Endothelial cell of umbilical vein (primary cell): ENCODE measurements at regions not wholly inside any gene's neighbourhood (a gene's known extent, or its start where the extent isn't known, plus 50 kb on each side); places are given as distances from the start of the nearest gene placed in this dataset.

Experiments used
- BruUV-seq: library from RNA; stranded (reverse); fragments of 400-500 nt; replicated peaks from 2 replicates; lab custom pipeline; 2021; lab: Mats Ljungman, UMichigan
- CTCF ChIA-PET: fragments of 300-600, 350-600 bp; sonication (Branson Sonifier 250); formaldehyde crosslinking; loops from one replicate; lab custom pipeline; 2021; ENCODE audit warnings: antibody characterized with exemption, inconsistent platforms; lab: Charles Lee
- POLR2A ChIA-PET: fragments of 300-600, 350-600 bp; sonication (Branson Sonifier 250); formaldehyde crosslinking; loops from one replicate; lab custom pipeline; 2021; ENCODE audit warnings: antibody characterized with exemption, inconsistent platforms; lab: Charles Lee
- DNase-seq: peaks from one replicate; pipeline ENCODE4 v3.0.0-alpha.2; 2011; ENCODE audit warnings: low read depth, low spot score
- FAIRE-seq: peaks from 2 replicates; lab custom pipeline; 2011; peaks lifted over from hg19 to GRCh38; lab: Jason Lieb, UNC
- H2AFZ ChIP-seq: 2 replicates; pipeline ENCODE4 v1.6.0; 2012; ENCODE audit warnings: low read depth, low read length, control low read depth, inconsistent platforms
- H3K27ac ChIP-seq: 2 replicates; pipeline ENCODE4 v1.5.1; 2011; ENCODE audit warnings: low read depth, mild to moderate bottlenecking, control low read depth, low read length, moderate library complexity; ENCODE audit not compliant: insufficient read depth
- H3K27me3 ChIP-seq, 2 experiments: 2 replicates each; pipeline versions ENCODE4 v1.6.0 to v1.6.1; 2011; ENCODE audit warnings: low read length in 2 of 2, mixed read lengths in 1 of 2; ENCODE audit not compliant: control insufficient read depth in 2 of 2, insufficient read depth in 2 of 2
- H3K36me3 ChIP-seq, 2 experiments: 2 replicates in 1 of 2; 3 replicates in 1 of 2; pipeline ENCODE4 v1.5.1; 2011; ENCODE audit warnings: low read length in 2 of 2, mild to moderate bottlenecking in 1 of 2, moderate library complexity in 1 of 2; ENCODE audit not compliant: control insufficient read depth in 2 of 2, insufficient read depth in 2 of 2; ENCODE audit errors: extremely low read depth in 1 of 2
- H3K4me1 ChIP-seq: 3 replicates; pipeline ENCODE4 v1.5.1; 2011; ENCODE audit warnings: mild to moderate bottlenecking, low read length; ENCODE audit not compliant: control insufficient read depth, insufficient read depth; ENCODE audit errors: extremely low read depth
- H3K4me2 ChIP-seq: 2 replicates; pipeline ENCODE4 v1.6.1; 2011; ENCODE audit warnings: low read length, control low read depth, mixed read lengths; ENCODE audit not compliant: insufficient read depth
- H3K4me3 ChIP-seq, 3 experiments: fragments of 200-600 bp in 1 of 3; sonication (generic), shearing (Covaris generic) in 1 of 3; replicated peaks in 1 of 3; 2 replicates each; pipeline ENCODE4 v1.5.1; 2011 to 2016; ENCODE audit warnings: control low read depth in 3 of 3, low read length in 3 of 3, mild to moderate bottlenecking in 2 of 3, inconsistent platforms in 1 of 3, low read depth in 1 of 3, moderate library complexity in 1 of 3; ENCODE audit not compliant: insufficient read depth in 1 of 3
- H3K79me2 ChIP-seq: 2 replicates; pipeline ENCODE4 v1.6.0; 2012; ENCODE audit warnings: low read length, inconsistent platforms; ENCODE audit not compliant: control insufficient read depth, insufficient read depth
- H3K9ac ChIP-seq: replicated peaks from 2 replicates; pipeline ENCODE3; 2011; ENCODE audit warnings: low read length, control low read depth; ENCODE audit not compliant: insufficient read depth; ENCODE audit errors: extremely low read depth
- H3K9me1 ChIP-seq: replicated peaks from 3 replicates; pipeline ENCODE4 v1.6.0; 2011; ENCODE audit warnings: mild to moderate bottlenecking, low read length; ENCODE audit not compliant: control insufficient read depth, insufficient read depth; ENCODE audit errors: extremely low read depth
- H3K9me3 ChIP-seq: replicated peaks from 2 replicates; pipeline ENCODE4 v1.5.1; 2012; ENCODE audit warnings: low read length, inconsistent platforms; ENCODE audit not compliant: control insufficient read depth, insufficient read depth
- H4K20me1 ChIP-seq: replicated peaks from 2 replicates; pipeline ENCODE3; 2011; ENCODE audit warnings: mild to moderate bottlenecking, low read length; ENCODE audit not compliant: control insufficient read depth, insufficient read depth; ENCODE audit errors: extremely low read depth
- CTCF ChIP-seq, 2 donors: IDR thresholded peaks; 1 replicate in 1 of 2; 2 replicates in 1 of 2; pipeline ENCODE4 v1.5.1; 2011; ENCODE audit warnings: low read length in 2 of 2, mild to moderate bottlenecking in 2 of 2, moderate library complexity in 2 of 2, control low read depth in 1 of 2, inconsistent platforms in 1 of 2, low read depth in 1 of 2; ENCODE audit not compliant: insufficient read depth in 1 of 2; ENCODE audit errors: extremely low read depth in 1 of 2
- EZH2 ChIP-seq: IDR thresholded peaks from 2 replicates; pipeline ENCODE4 v1.6.1; 2012; ENCODE audit warnings: borderline replicate concordance, low read depth, mild to moderate bottlenecking, moderate library complexity, low read length, inconsistent platforms; ENCODE audit not compliant: severe bottlenecking
- FOS ChIP-seq: IDR thresholded peaks from 2 replicates; pipeline ENCODE4 v1.6.1; 2011; ENCODE audit warnings: mild to moderate bottlenecking, low read length, moderate library complexity, borderline replicate concordance; ENCODE audit not compliant: insufficient read depth
- GATA2 ChIP-seq: IDR thresholded peaks from 2 replicates; pipeline ENCODE4 v1.7.0; 2011; ENCODE audit warnings: low read depth, mild to moderate bottlenecking, moderate library complexity, mixed read lengths, low read length; ENCODE audit not compliant: insufficient read length, insufficient read depth
- JUN ChIP-seq: IDR thresholded peaks from 2 replicates; pipeline ENCODE4 v1.6.1; 2011; ENCODE audit warnings: borderline replicate concordance, low read depth; ENCODE audit not compliant: insufficient read length, insufficient read depth
- MYC ChIP-seq: IDR thresholded peaks from one replicate; pipeline ENCODE4 v1.6.1; 2011; ENCODE audit warnings: mild to moderate bottlenecking, low read depth, low read length
- POLR2A ChIP-seq: IDR thresholded peaks from 2 replicates; pipeline ENCODE4 v1.6.1; 2012; ENCODE audit warnings: low read depth, mild to moderate bottlenecking, control low read depth, low read length
- POLR2AphosphoS5 ChIP-seq: IDR thresholded peaks from 2 replicates; pipeline ENCODE4 v1.6.1; 2012; ENCODE audit warnings: low read depth, mild to moderate bottlenecking, control low read depth, low read length, moderate library complexity; ENCODE audit not compliant: insufficient read depth
- dilution Hi-C: fragments of 300-500 bp; cut with MboI; formaldehyde crosslinking; loops from one replicate; pipeline ENCODE4 v1.15.0; 2019; ENCODE audit warnings: low sequenced_read_pairs; ENCODE audit not compliant: extremely low pct_ligation_motif_present
- intact Hi-C: fragments of 100-400 bp; cut with micrococcal nuclease; formaldehyde crosslinking; loops from one replicate; pipeline ENCODE4 v1.10.0; 2022
- TF ChIP-seq, protein P1 (sequence below): IDR thresholded peaks from 2 replicates; pipeline ENCODE4 v1.6.1; 2011; ENCODE audit not compliant: insufficient read depth, insufficient read length

DNA sequence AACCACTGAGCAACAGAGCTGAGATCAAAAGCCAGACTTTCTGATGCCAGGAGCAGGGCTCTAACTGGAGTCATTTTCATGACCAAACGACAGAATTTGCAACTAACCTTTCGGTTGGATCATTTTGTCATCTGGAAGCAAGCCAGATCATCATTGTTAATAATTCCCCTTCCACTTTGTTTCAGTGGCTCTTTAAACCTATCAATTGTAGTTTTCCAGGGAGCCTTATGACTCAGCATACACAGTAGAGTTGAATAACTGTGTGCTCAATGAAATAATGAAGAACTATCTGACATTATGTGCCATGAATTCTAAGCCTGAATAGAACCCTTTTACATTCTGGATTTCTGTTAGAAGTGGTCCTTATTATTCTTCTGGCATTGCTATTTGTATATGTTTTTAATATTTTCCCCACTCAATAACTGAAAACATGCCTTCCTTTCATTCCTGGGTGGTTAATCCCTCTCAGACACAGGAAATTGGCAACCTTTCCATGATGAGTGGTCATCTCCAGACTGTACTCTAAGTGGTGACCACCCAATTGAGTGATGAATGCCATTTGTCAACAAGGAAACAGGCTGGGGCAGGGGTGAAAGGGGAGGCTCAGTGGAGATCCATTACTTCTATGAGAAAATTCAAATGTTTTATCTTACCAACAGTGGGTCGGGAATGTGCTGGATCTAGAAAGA, 431.8 kb downstream of the BCOR start:
- BruUV-seq = no TSS peak
- intact Hi-C loops = no loop called here
- H3K9ac ChIP-seq = no peak overlapping the region
- H3K27me3 ChIP-seq = no peaks in the 10 kb centered on the region
- no peaks in the 10 kb centered on the region for H4K20me1 ChIP-seq
- H3K9me1 ChIP-seq = no peaks in the 10 kb centered on the region
- no peaks in the 10 kb centered on the region for H3K9me3 ChIP-seq
- H3K27ac ChIP-seq = no peak overlapping the region
- no peaks in the 10 kb centered on the region for H3K79me2 ChIP-seq
- no peaks in the 10 kb centered on the region for H3K36me3 ChIP-seq
- H2AFZ ChIP-seq = no peak overlapping the region
- H3K4me3 ChIP-seq = no peak overlapping the region
- H3K4me2 ChIP-seq = no peak overlapping the region
- no peaks in the 10 kb centered on the region for H3K4me1 ChIP-seq
- peak; percentile 21 for TF ChIP-seq FOS
- no peak for TF ChIP-seq CTCF (IDR thresholded peaks at IDR 0.05; ENCODE audit: extremely low read depth in 1 of 2, insufficient read depth in 1 of 2, low read depth in 1 of 2, low read length in 2 of 2)
- TF ChIP-seq EZH2 = no peak
- dilution Hi-C loops = no loop called here
- DNase-seq = no peak
- peak; percentile 35 for FAIRE-seq
- ChIA-PET POLR2A (no interaction called here), CTCF (no interaction called here)

DNA sequence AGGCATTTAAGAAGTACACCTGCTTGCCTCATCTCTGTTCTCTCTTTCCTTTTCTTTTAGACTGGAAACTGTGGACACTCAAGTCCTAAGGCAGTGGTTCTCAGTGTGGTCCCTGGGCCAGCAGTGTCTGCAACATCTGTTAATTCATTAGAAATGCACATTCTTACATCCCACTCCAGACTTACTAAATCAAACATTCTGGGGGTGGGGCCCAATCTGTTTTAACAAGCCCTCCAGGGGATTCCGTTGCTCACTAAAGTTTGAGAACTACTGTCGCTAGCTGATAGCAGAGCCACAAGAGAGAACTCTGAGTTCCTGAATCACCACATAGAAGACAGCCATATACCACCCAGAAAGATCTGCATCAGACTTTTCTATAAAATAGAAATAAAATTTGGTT, 430.6 kb downstream of the BCOR start:
- Histone ChIP-seq H2AFZ (no peak overlapping the region), H3K4me2 (no peak overlapping the region), H3K4me3 (no peak overlapping the region), H3K9me3 (no peaks in the 10 kb centered on the region), H3K36me3 (no peaks in the 10 kb centered on the region), H4K20me1 (no peaks in the 10 kb centered on the region), H3K4me1 (no peaks in the 10 kb centered on the region), H3K27ac (no peak overlapping the region), H3K9me1 (no peaks in the 10 kb centered on the region), H3K27me3 (no peaks in the 10 kb centered on the region), H3K79me2 (no peaks in the 10 kb centered on the region), H3K9ac (no peak overlapping the region)
- ChIA-PET POLR2A (no interaction called here), CTCF (no interaction called here)
- FAIRE-seq (no peak), DNase-seq (no peak)
- BruUV-seq = no TSS peak
- dilution Hi-C loops = no loop called here
- TF ChIP-seq JUN (no peak), EZH2 (no peak), FOS (no peak), GATA2 (no peak), MYC (no peak), POLR2A (no peak), POLR2AphosphoS5 (no peak), CTCF (IDR thresholded peaks at IDR 0.05; ENCODE audit: extremely low read depth in 1 of 2, insufficient read depth in 1 of 2, low read depth in 1 of 2, low read length in 2 of 2) (no peak)
- TF ChIP-seq, protein P1, sequence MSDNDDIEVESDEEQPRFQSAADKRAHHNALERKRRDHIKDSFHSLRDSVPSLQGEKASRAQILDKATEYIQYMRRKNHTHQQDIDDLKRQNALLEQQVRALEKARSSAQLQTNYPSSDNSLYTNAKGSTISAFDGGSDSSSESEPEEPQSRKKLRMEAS = no peak
- intact Hi-C loops = no loop called here
